ENCODE measurements at regions not wholly inside any gene's neighbourhood (a gene's known extent, or its start where the extent isn't known, plus 50 kb on each side); places are given as distances from the start of the nearest gene placed in this dataset.

DNA sequence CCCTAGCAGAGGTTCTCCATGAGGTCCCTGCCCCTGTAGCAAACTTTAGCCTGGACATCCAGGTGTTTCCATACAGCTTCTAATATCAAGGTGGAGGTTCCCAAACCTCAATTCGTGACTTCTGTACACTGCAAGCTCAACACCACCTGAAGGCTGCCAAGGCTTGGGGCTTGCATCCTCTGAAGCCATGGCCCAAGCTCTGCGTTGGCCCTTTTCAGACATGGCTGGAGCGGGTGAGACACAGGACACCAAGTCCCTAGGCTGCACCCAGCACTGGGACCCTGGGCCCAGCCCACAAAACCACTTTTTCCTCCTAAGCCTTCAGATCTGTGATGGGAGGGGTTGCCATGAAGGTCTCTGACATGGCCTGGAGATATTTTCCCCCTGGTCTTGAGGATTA lies 1292.0 kb downstream of the CDH8 start:
- no peak for TF ChIP-seq POLR2A (IDR thresholded peaks at IDR 0.05; ENCODE audit: low read length)
- no peak for TF ChIP-seq GATA1 (IDR thresholded peaks at IDR 0.05; ENCODE audit: low read depth, low read length)
